MM.1S (cell line): ENCODE measurements at regions not wholly inside any gene's neighbourhood (a gene's known extent, or its start where the extent isn't known, plus 50 kb on each side); places are given as distances from the start of the nearest gene placed in this dataset.
"Not testable (repeated sequence)": the region's sequence is repeated elsewhere in the genome, so short reads cannot be mapped to it uniquely, and the experiment has no call there.

Experiments
- EZH2 ChIP-seq: fragments of 300-600 bp; sonication (generic); optimal IDR thresholded peaks from 2 replicates; pipeline ENCODE3; 2017; ENCODE audit warnings: low read depth, mild to moderate bottlenecking, antibody characterized with exemption, low read length, mixed read lengths
- EZH2phosphoT487 ChIP-seq: fragments of 300-600 bp; sonication (generic); IDR thresholded peaks from 2 replicates; pipeline ENCODE4 v1.6.1; 2018; ENCODE audit warnings: antibody characterized with exemption, low read length
- TF ChIP-seq, protein P1 (sequence below): fragments of 300-600 bp; sonication (generic); IDR thresholded peaks from 2 replicates; pipeline ENCODE4 v1.5.1; 2016; ENCODE audit warnings: antibody characterized with exemption, low read length, mixed read lengths

DNA sequence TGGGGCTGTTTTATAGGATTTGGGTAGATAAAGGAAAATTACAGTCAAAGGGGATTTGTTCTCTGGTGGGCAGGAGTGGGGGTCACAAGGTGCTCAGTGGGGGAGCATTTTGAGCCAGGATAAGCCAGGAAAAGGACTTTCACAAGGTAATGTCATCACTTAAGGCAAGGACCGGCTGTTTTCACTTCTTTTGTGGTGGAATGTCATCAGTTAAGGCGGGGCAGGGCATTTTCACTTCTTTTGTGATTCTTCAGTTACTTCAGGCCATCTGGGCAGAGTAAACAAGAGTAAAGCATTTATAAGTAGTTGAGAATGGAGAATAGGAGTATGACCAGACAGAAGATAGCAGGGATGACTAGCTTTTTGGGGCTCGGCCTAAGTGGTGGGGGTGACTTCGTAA, 562.9 kb downstream of the RIT2 start:
- not testable (repeated sequence) for TF ChIP-seq EZH2, EZH2phosphoT487
- TF ChIP-seq, protein P1, sequence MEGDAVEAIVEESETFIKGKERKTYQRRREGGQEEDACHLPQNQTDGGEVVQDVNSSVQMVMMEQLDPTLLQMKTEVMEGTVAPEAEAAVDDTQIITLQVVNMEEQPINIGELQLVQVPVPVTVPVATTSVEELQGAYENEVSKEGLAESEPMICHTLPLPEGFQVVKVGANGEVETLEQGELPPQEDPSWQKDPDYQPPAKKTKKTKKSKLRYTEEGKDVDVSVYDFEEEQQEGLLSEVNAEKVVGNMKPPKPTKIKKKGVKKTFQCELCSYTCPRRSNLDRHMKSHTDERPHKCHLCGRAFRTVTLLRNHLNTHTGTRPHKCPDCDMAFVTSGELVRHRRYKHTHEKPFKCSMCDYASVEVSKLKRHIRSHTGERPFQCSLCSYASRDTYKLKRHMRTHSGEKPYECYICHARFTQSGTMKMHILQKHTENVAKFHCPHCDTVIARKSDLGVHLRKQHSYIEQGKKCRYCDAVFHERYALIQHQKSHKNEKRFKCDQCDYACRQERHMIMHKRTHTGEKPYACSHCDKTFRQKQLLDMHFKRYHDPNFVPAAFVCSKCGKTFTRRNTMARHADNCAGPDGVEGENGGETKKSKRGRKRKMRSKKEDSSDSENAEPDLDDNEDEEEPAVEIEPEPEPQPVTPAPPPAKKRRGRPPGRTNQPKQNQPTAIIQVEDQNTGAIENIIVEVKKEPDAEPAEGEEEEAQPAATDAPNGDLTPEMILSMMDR: not testable (repeated sequence)
